H1 (cell line): ENCODE measurements at regions not wholly inside any gene's neighbourhood (a gene's known extent, or its start where the extent isn't known, plus 50 kb on each side); places are given as distances from the start of the nearest gene placed in this dataset.

Experiments used
- CTCF ChIA-PET: fragments of 300-600 bp; sonication (Branson Sonifier 250); formaldehyde crosslinking; loops from one replicate; lab custom pipeline; 2021; ENCODE audit not compliant: partially characterized antibody; lab: Charles Lee
- POLR2A ChIA-PET: fragments of 300-600 bp; sonication (Branson Sonifier 250); formaldehyde crosslinking; loops from one replicate; lab custom pipeline; 2021; ENCODE audit warnings: inconsistent platforms; ENCODE audit not compliant: partially characterized antibody; lab: Charles Lee
- DNase-seq, 2 experiments: peaks; one replicate each; pipeline versions ENCODE4 v3.0.0 to v3.0.0-alpha.2; 2010 to 2022; ENCODE audit warnings: low spot score in 2 of 2, low read depth in 1 of 2, mixed read lengths in 1 of 2
- FAIRE-seq: peaks from 2 replicates; lab custom pipeline; 2011; peaks lifted over from hg19 to GRCh38; lab: Jason Lieb, UNC
- H2AFZ ChIP-seq: 2 replicates; pipeline ENCODE4 v1.8.1; 2012; ENCODE audit warnings: low read length, inconsistent platforms
- H2AK5ac ChIP-seq: 2 replicates; pipeline ENCODE4 v1.6.1; 2013; ENCODE audit warnings: low read depth, low read length
- H2BK120ac ChIP-seq: replicated peaks from 2 replicates; pipeline ENCODE3; 2013; ENCODE audit warnings: low read depth, low read length, inconsistent platforms
- H2BK12ac ChIP-seq: 2 replicates; pipeline ENCODE4 v1.6.1; 2013; ENCODE audit warnings: low read depth, low read length
- H2BK15ac ChIP-seq: 2 replicates; pipeline ENCODE4 v1.6.1; 2013; ENCODE audit warnings: low read length
- H2BK20ac ChIP-seq: 2 replicates; pipeline ENCODE4 v1.6.1; 2013; ENCODE audit warnings: low read length
- H2BK5ac ChIP-seq: 2 replicates; pipeline ENCODE4 v1.6.1; 2013; ENCODE audit warnings: low read depth, low read length
- H3K14ac ChIP-seq: 2 replicates; pipeline ENCODE4 v1.6.1; 2013; ENCODE audit warnings: inconsistent platforms; ENCODE audit not compliant: insufficient read length
- H3K18ac ChIP-seq: 2 replicates; pipeline ENCODE4 v1.6.1; 2013; ENCODE audit warnings: low read length; ENCODE audit errors: extremely low read depth
- H3K23ac ChIP-seq: 2 replicates; pipeline ENCODE4 v1.6.1; 2013; ENCODE audit warnings: inconsistent platforms; ENCODE audit not compliant: insufficient read length
- H3K23me2 ChIP-seq: 2 replicates; pipeline ENCODE4 v1.6.1; 2013; ENCODE audit warnings: low read depth, low read length
- H3K27ac ChIP-seq: 2 replicates; pipeline ENCODE4 v1.6.1; 2011; ENCODE audit warnings: low read depth, low read length, inconsistent platforms
- H3K27me3 ChIP-seq, 4 experiments: replicated peaks in 1 of 4; 1 replicate in 1 of 4; 2 replicates in 3 of 4; pipeline versions ENCODE4 v1.6.1 to v1.8.1; 2011 to 2013; ENCODE audit warnings: low read length in 3 of 4, mild to moderate bottlenecking in 3 of 4, inconsistent platforms in 2 of 4, mixed read lengths in 2 of 4, moderate library complexity in 1 of 4; ENCODE audit not compliant: control insufficient read depth in 3 of 4, insufficient read depth in 3 of 4; ENCODE audit errors: extremely low read depth in 1 of 4
- H3K36me3 ChIP-seq, 4 experiments: 2 replicates each; pipeline versions ENCODE4 v1.6.1 to v1.8.1; 2011 to 2013; ENCODE audit warnings: mild to moderate bottlenecking in 4 of 4, low read length in 3 of 4, moderate library complexity in 2 of 4, control low read depth in 1 of 4, inconsistent platforms in 1 of 4; ENCODE audit not compliant: insufficient read depth in 4 of 4, control insufficient read depth in 2 of 4
- H3K4ac ChIP-seq: replicated peaks from 2 replicates; pipeline ENCODE3; 2013; ENCODE audit warnings: low read length, low read depth, mixed read lengths, inconsistent platforms; ENCODE audit not compliant: insufficient read length
- H3K4me1 ChIP-seq, 4 experiments: replicated peaks in 1 of 4; 1 replicate in 1 of 4; 2 replicates in 3 of 4; pipeline versions ENCODE4 v1.6.1 to v1.8.1; 2011 to 2013; ENCODE audit warnings: low read length in 3 of 4, inconsistent platforms in 2 of 4, mixed read lengths in 1 of 4; ENCODE audit not compliant: insufficient read depth in 4 of 4, control insufficient read depth in 3 of 4
- H3K4me2 ChIP-seq, 2 experiments: 2 replicates each; pipeline versions ENCODE4 v1.6.1 to v1.8.1; 2011 to 2013; ENCODE audit warnings: low read depth in 2 of 2, low read length in 2 of 2, control low read depth in 1 of 2, inconsistent platforms in 1 of 2, mild to moderate bottlenecking in 1 of 2; ENCODE audit not compliant: insufficient read depth in 1 of 2
- H3K4me3 ChIP-seq, 4 experiments: fragments of 200-600, 300-600 bp in 1 of 4; sonication (generic), shearing (Covaris generic), sonication (Bioruptor Twin) in 1 of 4; 2 replicates each; pipeline versions ENCODE4 v1.5.1 to v1.8.1; 2011 to 2016; ENCODE audit warnings: low read length in 4 of 4, low read depth in 3 of 4, control low read depth in 2 of 4, inconsistent platforms in 2 of 4, mild to moderate bottlenecking in 2 of 4, mixed read lengths in 1 of 4, moderate library complexity in 1 of 4; ENCODE audit not compliant: insufficient read depth in 2 of 4; ENCODE audit errors: extremely low read depth in 1 of 4
- H3K56ac ChIP-seq: replicated peaks from 2 replicates; pipeline ENCODE3; 2013; ENCODE audit warnings: low read depth, mild to moderate bottlenecking, mixed read lengths, low read length, inconsistent platforms; ENCODE audit not compliant: insufficient read length
- H3K79me1 ChIP-seq: 2 replicates; pipeline ENCODE4 v1.6.1; 2013; ENCODE audit warnings: low read depth, low read length, control low read depth
- H3K79me2 ChIP-seq, 2 experiments: 2 replicates each; pipeline versions ENCODE4 v1.6.1 to v1.8.1; 2012 to 2013; ENCODE audit warnings: low read length in 2 of 2, mild to moderate bottlenecking in 2 of 2, inconsistent platforms in 1 of 2; ENCODE audit not compliant: insufficient read depth in 2 of 2, control insufficient read depth in 1 of 2
- H3K9ac ChIP-seq, 4 experiments: replicated peaks in 1 of 4; 1 replicate in 1 of 4; 2 replicates in 3 of 4; pipeline versions ENCODE4 v1.6.1 to v1.8.1; 2011 to 2013; ENCODE audit warnings: low read depth in 3 of 4, low read length in 3 of 4, control low read depth in 2 of 4, mild to moderate bottlenecking in 2 of 4, moderate library complexity in 2 of 4, inconsistent platforms in 1 of 4; ENCODE audit errors: extremely low read depth in 1 of 4
- H3K9me3 ChIP-seq, 2 experiments: 2 replicates each; pipeline versions ENCODE4 v1.6.1 to v1.8.1; 2012 to 2013; ENCODE audit warnings: mild to moderate bottlenecking in 2 of 2, moderate library complexity in 2 of 2, control low read depth in 1 of 2, inconsistent platforms in 1 of 2, low read depth in 1 of 2, low read length in 1 of 2, mixed read lengths in 1 of 2; ENCODE audit not compliant: insufficient read depth in 2 of 2
- H4K20me1 ChIP-seq, 2 experiments: replicated peaks in 1 of 2; 2 replicates each; pipeline versions ENCODE3 to v1.8.1; 2011 to 2013; ENCODE audit warnings: inconsistent platforms in 2 of 2, low read length in 2 of 2, mild to moderate bottlenecking in 1 of 2; ENCODE audit not compliant: insufficient read depth in 2 of 2, control insufficient read depth in 1 of 2
- H4K5ac ChIP-seq: 2 replicates; pipeline ENCODE4 v1.6.1; 2013; ENCODE audit warnings: low read length, low read depth, mixed read lengths, inconsistent platforms; ENCODE audit not compliant: insufficient read length
- H4K8ac ChIP-seq: 2 replicates; pipeline ENCODE4 v1.8.0; 2013; ENCODE audit warnings: mild to moderate bottlenecking, moderate library complexity, low read length, inconsistent platforms; ENCODE audit not compliant: insufficient read depth; ENCODE audit errors: extremely low read depth
- H4K91ac ChIP-seq: replicated peaks from 2 replicates; pipeline ENCODE3; 2013; ENCODE audit warnings: low read length, mixed read lengths, inconsistent platforms; ENCODE audit not compliant: insufficient read length
- ASH2L ChIP-seq: fragments of 200-600, 300-600 bp; sonication (generic); IDR thresholded peaks from one replicate; pipeline ENCODE4 v1.7.1; 2017; ENCODE audit warnings: low read length
- BACH1 ChIP-seq: IDR thresholded peaks from 2 replicates; pipeline ENCODE4 v1.6.1; 2012; ENCODE audit warnings: low read length, improper control_type of control experiment
- EZH2 ChIP-seq: fragments of 200-600 bp; sonication (generic); IDR thresholded peaks from 2 replicates; pipeline ENCODE4 v1.7.1; 2012; ENCODE audit warnings: low read depth, mild to moderate bottlenecking, moderate library complexity, low read length, inconsistent platforms; ENCODE audit not compliant: severe bottlenecking
- GABPA ChIP-seq: IDR thresholded peaks from 2 replicates; pipeline ENCODE4 v1.6.1; 2011; ENCODE audit warnings: mild to moderate bottlenecking, low read length, moderate library complexity, borderline replicate concordance; ENCODE audit not compliant: insufficient read depth
- RAD21 ChIP-seq, 2 experiments: IDR thresholded peaks in 1 of 2; conservative IDR thresholded peaks in 1 of 2; 2 replicates each; pipeline ENCODE4 v1.6.1; 2011; ENCODE audit warnings: low read depth in 2 of 2, low read length in 2 of 2, improper control_type of control experiment in 1 of 2, inconsistent platforms in 1 of 2, mild to moderate bottlenecking in 1 of 2, moderate library complexity in 1 of 2
- SIRT6 ChIP-seq: IDR thresholded peaks from one replicate; pipeline ENCODE4 v1.7.1; 2012; ENCODE audit warnings: low read length, inconsistent platforms
- SIX5 ChIP-seq: IDR thresholded peaks from 2 replicates; pipeline ENCODE4 v1.6.1; 2011; ENCODE audit warnings: mild to moderate bottlenecking, low read depth, low read length
- TEAD4 ChIP-seq: IDR thresholded peaks from 2 replicates; pipeline ENCODE4 v1.6.1; 2012; ENCODE audit warnings: low read depth, low read length, inconsistent platforms, mixed read lengths
- whole genome bisulfite sequencing, 2 experiments: shearing (Covaris generic) in 1 of 2; methylation state at CpG; one replicate each; pipeline versions ENCODE4 v1.1.6 to v1.1.7; 2013 to 2015; ENCODE audit warnings: low lambda C conversion rate in 2 of 2, mixed read lengths in 2 of 2, inconsistent platforms in 1 of 2, low coverage in 1 of 2, missing lambda C conversion rate in 1 of 2; ENCODE audit not compliant: insufficient replicate concordance in 2 of 2, insufficient coverage in 1 of 2, insufficient read length in 1 of 2; ENCODE audit errors: extremely low coverage in 1 of 2, missing lambda C conversion rate in 1 of 2; 5-methylcytosine and 5-hydroxymethylcytosine counted together
- TF ChIP-seq, protein P1 (sequence below): IDR thresholded peaks from 2 replicates; pipeline ENCODE4 v1.6.1; 2012; ENCODE audit warnings: inconsistent platforms

- no peaks in the 10 kb centered on the region for H3K27me3 ChIP-seq
- no peak overlapping the region for H2BK120ac ChIP-seq
- H3K23ac ChIP-seq = no peak overlapping the region
- H3K79me2 ChIP-seq = no peaks in the 10 kb centered on the region
- TF ChIP-seq, protein P1, sequence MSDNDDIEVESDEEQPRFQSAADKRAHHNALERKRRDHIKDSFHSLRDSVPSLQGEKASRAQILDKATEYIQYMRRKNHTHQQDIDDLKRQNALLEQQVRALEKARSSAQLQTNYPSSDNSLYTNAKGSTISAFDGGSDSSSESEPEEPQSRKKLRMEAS = no peak
- no peak for TF ChIP-seq SIRT6
- TF ChIP-seq ASH2L = no peak
- TF ChIP-seq TEAD4 = no peak
- no peak for TF ChIP-seq GABPA
- TF ChIP-seq SIX5 = no peak
- no peak for TF ChIP-seq BACH1
- TF ChIP-seq EZH2 = no peak
- no peak for TF ChIP-seq RAD21 (IDR thresholded peaks at IDR 0.05 in 1 of 2, conservative IDR thresholded peaks at IDR 0.05 in 1 of 2; ENCODE audit: low read depth in 2 of 2, low read length in 2 of 2)
- no peak overlapping the region for H2BK20ac ChIP-seq
- no peak overlapping the region for H2BK12ac ChIP-seq
- no peak overlapping the region for H3K4ac ChIP-seq
- peaks cover 0 to 6% (median 2%) of the 10 kb centered on the region in 4 experiments; a peak in 2 of 7 replicates for H3K4me1 ChIP-seq
- H3K27ac ChIP-seq = no peak overlapping the region
- no peak overlapping the region for H4K5ac ChIP-seq
- no peak overlapping the region for H3K9ac ChIP-seq
- no peak overlapping the region for H2AFZ ChIP-seq
- no peaks in the 10 kb centered on the region for H3K79me1 ChIP-seq
- no peak overlapping the region for H4K91ac ChIP-seq
- no peaks in the 10 kb centered on the region for H4K20me1 ChIP-seq
- H3K23me2 ChIP-seq = no peaks in the 10 kb centered on the region; the same call in 1 of the 2 replicates
- no peaks in the 10 kb centered on the region for H3K9me3 ChIP-seq
- ChIA-PET POLR2A (interaction anchor here (0.7 to 2.9 kb wide), 2 partner anchors 11 to 29 kb away, joined by 3 to 12 read pairs; no protein-coding TSS in a partner anchor), CTCF (no interaction called here)
- H2BK5ac ChIP-seq = no peak overlapping the region
- no peak overlapping the region for H3K56ac ChIP-seq
- DNase-seq = no peak
- no peak overlapping the region for H2AK5ac ChIP-seq
- no peak overlapping the region for H3K4me2 ChIP-seq
- H3K18ac ChIP-seq = no peak overlapping the region
- no peak overlapping the region for H3K14ac ChIP-seq
- 89% methylated on average over 5 of the region's 5 CpGs; no CpG with 5 or more reads in 1 of the 2 experiments for WGBS, 2 experiments
- no peaks in the 10 kb centered on the region for H3K36me3 ChIP-seq
- no peak overlapping the region for H3K4me3 ChIP-seq
- no peak overlapping the region for H2BK15ac ChIP-seq
- no peak overlapping the region for H4K8ac ChIP-seq
- FAIRE-seq = no peak
Measured at GRCh38 chr9:2270565-2270964, 255.4 kb downstream of the SMARCA2 start.
